Large intestine (tissue), 3 donors: ENCODE measurements at regions not wholly inside any gene's neighbourhood (a gene's known extent, or its start where the extent isn't known, plus 50 kb on each side); places are given as distances from the start of the nearest gene placed in this dataset.
A peak's percentile ranks its signal among the peaks of the same experiment; 100 is the strongest.

Experiments used
- DNase-seq, 2 donors: peaks; one replicate each; pipeline versions ENCODE4 v3.0.0 to v3.0.0-alpha.2; 2013
- H3K27ac ChIP-seq: one replicate; pipeline ENCODE4 v1.5.1; 2013; ENCODE audit warnings: low read length
- H3K27me3 ChIP-seq: 2 replicates; pipeline ENCODE4 v1.6.1; 2013; ENCODE audit warnings: low read length; ENCODE audit not compliant: control insufficient read depth, insufficient read depth
- H3K36me3 ChIP-seq: 2 replicates; pipeline ENCODE4 v1.6.1; 2013; ENCODE audit warnings: low read length; ENCODE audit not compliant: control insufficient read depth, insufficient read depth
- H3K4me1 ChIP-seq: one replicate; pipeline ENCODE4 v1.6.1; 2013; ENCODE audit warnings: low read length; ENCODE audit not compliant: control insufficient read depth, insufficient read depth
- H3K4me3 ChIP-seq: one replicate; pipeline ENCODE4 v1.5.1; 2013; ENCODE audit warnings: low read length
- H3K9me3 ChIP-seq: one replicate; pipeline ENCODE4 v1.6.1; 2013; ENCODE audit warnings: mild to moderate bottlenecking, low read depth, low read length, moderate library complexity; ENCODE audit not compliant: control insufficient read depth
- WGBS: methylation state at CpG from one replicate; pipeline ENCODE4 v1.1.5; 2013; ENCODE audit warnings: low lambda C conversion rate; ENCODE audit not compliant: insufficient coverage; 5-methylcytosine and 5-hydroxymethylcytosine counted together

GRCh38 chr17:36814958-36815357 is 122.3 kb upstream of the LHX1 start:
- Histone ChIP-seq H3K4me1 (peaks cover 9% of the 10 kb centered on the region), H3K9me3 (no peaks in the 10 kb centered on the region), H3K36me3 (no peaks in the 10 kb centered on the region), H3K27me3 (peaks cover 63% of the 10 kb centered on the region), H3K4me3 (no peak overlapping the region), H3K27ac (no peak overlapping the region)
- DNase-seq: no peak
- no CpG with 5 or more reads among the region's 7 CpGs for WGBS

GRCh38 chr17:36816214-36816906 is 120.9 kb upstream of the LHX1 start:
- no CpG with 5 or more reads among the region's 17 CpGs for WGBS
- peaks cover 50% of the 10 kb centered on the region for H3K27me3 ChIP-seq

GRCh38 chr17:36816907-36817288 is 120.4 kb upstream of the LHX1 start:
- H3K4me1 ChIP-seq: peaks cover 9% of the 10 kb centered on the region
- no peak for DNase-seq
- H3K36me3 ChIP-seq: no peaks in the 10 kb centered on the region
- peaks cover 45% of the 10 kb centered on the region for H3K27me3 ChIP-seq
- no peak overlapping the region for H3K4me3 ChIP-seq
- WGBS: 100% methylated on average over 2 of the region's 15 CpGs
- H3K27ac ChIP-seq: no peak overlapping the region
- no peaks in the 10 kb centered on the region for H3K9me3 ChIP-seq

More at GRCh38 chr17:36816214-36816906, 120.9 kb upstream of the LHX1 start:
- Histone ChIP-seq H3K4me1 (peaks cover 9% of the 10 kb centered on the region), H3K36me3 (no peaks in the 10 kb centered on the region), H3K4me3 (no peak overlapping the region), H3K27ac (no peak overlapping the region), H3K9me3 (no peaks in the 10 kb centered on the region)
- DNase-seq: no peak

GRCh38 chr17:36817483-36818048 is 119.7 kb upstream of the LHX1 start:
- Histone ChIP-seq H3K4me3 (no peak overlapping the region), H3K9me3 (no peaks in the 10 kb centered on the region), H3K27ac (no peak overlapping the region), H3K27me3 (peaks cover 38% of the 10 kb centered on the region), H3K36me3 (no peaks in the 10 kb centered on the region), H3K4me1 (peaks cover 9% of the 10 kb centered on the region)
- WGBS: no CpG with 5 or more reads among the region's 5 CpGs
- no peak for DNase-seq

- Histone ChIP-seq H3K27me3 (peaks cover 31% of the 10 kb centered on the region), H3K27ac (no peak overlapping the region), H3K36me3 (no peaks in the 10 kb centered on the region), H3K4me1 (peaks cover 9% of the 10 kb centered on the region), H3K9me3 (no peaks in the 10 kb centered on the region), H3K4me3 (no peak overlapping the region)
- DNase-seq: peak in 1 of 2 donors; percentile 22
- no CpG with 5 or more reads among the region's 9 CpGs for WGBS
Observed at GRCh38 chr17:36818134-36818825, 119.0 kb upstream of the LHX1 start.

- DNase-seq: no peak
- Histone ChIP-seq H3K27me3 (peaks cover 25% of the 10 kb centered on the region), H3K27ac (no peak overlapping the region), H3K4me3 (no peak overlapping the region), H3K36me3 (no peaks in the 10 kb centered on the region), H3K9me3 (no peaks in the 10 kb centered on the region), H3K4me1 (peaks cover under 1% of the 10 kb centered on the region)
- no CpG with 5 or more reads among the region's 12 CpGs for WGBS
Observed at GRCh38 chr17:36823850-36824677, 113.2 kb upstream of the LHX1 start.

GRCh38 chr17:36824678-36825101 is 112.6 kb upstream of the LHX1 start:
- DNase-seq: no peak
- Histone ChIP-seq H3K4me3 (no peak overlapping the region), H3K9me3 (no peaks in the 10 kb centered on the region), H3K4me1 (no peaks in the 10 kb centered on the region), H3K36me3 (no peaks in the 10 kb centered on the region), H3K27me3 (peaks cover 25% of the 10 kb centered on the region), H3K27ac (no peak overlapping the region)
- WGBS: 67% methylated on average over 1 of the region's 5 CpGs

GRCh38 chr17:36825113-36825512 is 112.2 kb upstream of the LHX1 start:
- Histone ChIP-seq H3K27ac (no peak overlapping the region), H3K9me3 (no peaks in the 10 kb centered on the region), H3K4me3 (no peak overlapping the region), H3K27me3 (peaks cover 28% of the 10 kb centered on the region), H3K36me3 (no peaks in the 10 kb centered on the region), H3K4me1 (no peaks in the 10 kb centered on the region)
- DNase-seq: no peak
- WGBS: 100% methylated on average over 1 of the region's 2 CpGs

GRCh38 chr17:36825521-36825920 is 111.8 kb upstream of the LHX1 start:
- Histone ChIP-seq H3K27me3 (peaks cover 28% of the 10 kb centered on the region), H3K4me3 (no peak overlapping the region), H3K9me3 (no peaks in the 10 kb centered on the region), H3K27ac (no peak overlapping the region), H3K36me3 (no peaks in the 10 kb centered on the region), H3K4me1 (no peaks in the 10 kb centered on the region)
- no CpG with 5 or more reads among the region's 8 CpGs for WGBS
- DNase-seq: no peak

- no CpG with 5 or more reads among the region's 9 CpGs for WGBS
- Histone ChIP-seq H3K27me3 (peaks cover 28% of the 10 kb centered on the region), H3K27ac (no peak overlapping the region), H3K9me3 (no peaks in the 10 kb centered on the region), H3K4me1 (no peaks in the 10 kb centered on the region), H3K4me3 (no peak overlapping the region), H3K36me3 (no peaks in the 10 kb centered on the region)
- DNase-seq: no peak
Observed at GRCh38 chr17:36825951-36826350, 111.3 kb upstream of the LHX1 start.
